ENCODE measurements at regions not wholly inside any gene's neighbourhood (a gene's known extent, or its start where the extent isn't known, plus 50 kb on each side); places are given as distances from the start of the nearest gene placed in this dataset.

DNA sequence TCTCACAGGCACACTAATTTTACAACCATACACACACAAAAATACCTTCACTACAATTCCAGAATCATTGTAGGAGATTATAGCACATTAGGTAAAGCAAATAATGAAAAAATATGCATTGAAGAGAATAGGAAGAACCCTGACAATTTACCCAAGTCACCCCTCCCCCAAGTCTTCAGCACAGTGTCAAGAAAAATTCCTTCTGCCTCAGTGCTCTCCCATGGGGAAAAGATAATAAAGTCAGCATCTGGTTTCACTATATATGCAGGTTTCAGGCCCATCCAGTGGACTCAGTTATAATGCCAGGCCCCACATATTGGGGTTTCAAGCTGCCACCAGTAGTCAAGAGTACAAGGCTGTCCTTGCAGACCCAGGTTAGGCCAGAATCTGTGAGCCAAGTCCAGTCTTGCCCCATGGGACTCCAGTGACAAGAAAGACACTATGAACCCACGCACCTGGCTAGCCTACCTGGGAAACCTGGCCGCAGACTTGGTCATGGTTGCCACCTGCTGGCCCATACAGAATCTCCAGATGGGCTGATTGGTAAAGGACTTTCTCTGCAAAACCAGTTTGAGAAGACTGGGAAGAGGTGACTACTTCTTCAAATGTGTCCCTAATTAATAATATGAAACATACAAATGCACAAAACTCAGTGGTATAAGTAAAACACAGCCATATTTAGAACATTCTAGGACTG is 398.6 kb upstream of the FLRT2 start:
- intact Hi-C loops (cut with DNase I; ENCODE audit: low total_unique reads) = no loop called here
- in situ Hi-C loops (cut with MboI; ENCODE audit: low pct_ligation_motif_present in 1 of 4, low pct_unique_long_range_greater_than_20kb in 1 of 4, low sequenced_read_pairs in 3 of 4) = no loop called here
- no peaks in the 10 kb centered on the region for H3K36me3 ChIP-seq
- WGBS, 2 donors (ENCODE audit: low coverage in 1 of 2) = 90% methylated on average over 2 of the region's 2 CpGs; no CpG with 5 or more reads in 1 of the 2 donors
- peaks cover 0 to 7% of the 10 kb centered on the region in 2 donors for H3K9me3 ChIP-seq
- H3K4me3 ChIP-seq = no peak overlapping the region
- no peaks in the 10 kb centered on the region for H3K4me1 ChIP-seq
- H3K27me3 ChIP-seq = no peaks in the 10 kb centered on the region
- no peak for TF ChIP-seq POLR2A (IDR thresholded peaks at IDR 0.05)
- TF ChIP-seq POLR2AphosphoS5 (IDR thresholded peaks at IDR 0.05) = no peak
- no peak for TF ChIP-seq EP300 (IDR thresholded peaks at IDR 0.05; ENCODE audit: low read depth)
- TF ChIP-seq, protein P1, sequence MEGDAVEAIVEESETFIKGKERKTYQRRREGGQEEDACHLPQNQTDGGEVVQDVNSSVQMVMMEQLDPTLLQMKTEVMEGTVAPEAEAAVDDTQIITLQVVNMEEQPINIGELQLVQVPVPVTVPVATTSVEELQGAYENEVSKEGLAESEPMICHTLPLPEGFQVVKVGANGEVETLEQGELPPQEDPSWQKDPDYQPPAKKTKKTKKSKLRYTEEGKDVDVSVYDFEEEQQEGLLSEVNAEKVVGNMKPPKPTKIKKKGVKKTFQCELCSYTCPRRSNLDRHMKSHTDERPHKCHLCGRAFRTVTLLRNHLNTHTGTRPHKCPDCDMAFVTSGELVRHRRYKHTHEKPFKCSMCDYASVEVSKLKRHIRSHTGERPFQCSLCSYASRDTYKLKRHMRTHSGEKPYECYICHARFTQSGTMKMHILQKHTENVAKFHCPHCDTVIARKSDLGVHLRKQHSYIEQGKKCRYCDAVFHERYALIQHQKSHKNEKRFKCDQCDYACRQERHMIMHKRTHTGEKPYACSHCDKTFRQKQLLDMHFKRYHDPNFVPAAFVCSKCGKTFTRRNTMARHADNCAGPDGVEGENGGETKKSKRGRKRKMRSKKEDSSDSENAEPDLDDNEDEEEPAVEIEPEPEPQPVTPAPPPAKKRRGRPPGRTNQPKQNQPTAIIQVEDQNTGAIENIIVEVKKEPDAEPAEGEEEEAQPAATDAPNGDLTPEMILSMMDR (IDR thresholded peaks at IDR 0.05) = no peak
- DNase-seq = no peak
- no peak overlapping the region for H3K27ac ChIP-seq

DNA sequence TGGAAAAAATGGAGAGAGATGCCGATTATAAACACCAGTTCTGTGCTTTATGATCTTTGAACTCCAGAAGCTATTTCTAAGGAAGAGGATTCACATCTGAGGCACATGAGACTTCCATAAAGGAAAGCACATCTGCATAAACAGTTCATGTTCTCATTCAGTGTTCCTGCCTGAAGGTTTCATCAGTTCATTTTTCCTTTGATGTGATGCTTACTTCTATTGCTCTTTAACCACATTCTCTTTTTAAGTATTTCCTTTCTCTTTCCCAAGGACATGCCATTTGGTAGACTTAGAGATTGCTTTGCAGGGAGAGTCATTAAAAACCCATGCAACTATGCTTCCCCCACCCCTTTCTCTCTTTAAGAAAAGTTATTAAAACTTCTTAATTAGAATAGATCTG is 387.0 kb upstream of the FLRT2 start:
- TF ChIP-seq, protein P1 (IDR thresholded peaks at IDR 0.05) = no peak
- no peak for TF ChIP-seq EP300 (IDR thresholded peaks at IDR 0.05; ENCODE audit: low read depth)
- no peak for TF ChIP-seq POLR2AphosphoS5 (IDR thresholded peaks at IDR 0.05)
- no peak for TF ChIP-seq POLR2A (IDR thresholded peaks at IDR 0.05)
- Histone ChIP-seq H3K9me3 (peaks cover 0 to 5% of the 10 kb centered on the region in 2 donors), H3K27ac (no peak overlapping the region), H3K36me3 (no peaks in the 10 kb centered on the region), H3K4me3 (no peak overlapping the region), H3K27me3 (no peaks in the 10 kb centered on the region), H3K4me1 (no peaks in the 10 kb centered on the region)
- in situ Hi-C loops (cut with MboI; ENCODE audit: low pct_ligation_motif_present in 1 of 4, low pct_unique_long_range_greater_than_20kb in 1 of 4, low sequenced_read_pairs in 3 of 4) (no loop called here), intact Hi-C loops (cut with DNase I; ENCODE audit: low total_unique reads) (no loop called here)
- no peak for DNase-seq
- 33 to 45% methylated on average over 1 of the region's 1 CpG for WGBS, 2 donors (ENCODE audit: low coverage in 1 of 2)

DNA sequence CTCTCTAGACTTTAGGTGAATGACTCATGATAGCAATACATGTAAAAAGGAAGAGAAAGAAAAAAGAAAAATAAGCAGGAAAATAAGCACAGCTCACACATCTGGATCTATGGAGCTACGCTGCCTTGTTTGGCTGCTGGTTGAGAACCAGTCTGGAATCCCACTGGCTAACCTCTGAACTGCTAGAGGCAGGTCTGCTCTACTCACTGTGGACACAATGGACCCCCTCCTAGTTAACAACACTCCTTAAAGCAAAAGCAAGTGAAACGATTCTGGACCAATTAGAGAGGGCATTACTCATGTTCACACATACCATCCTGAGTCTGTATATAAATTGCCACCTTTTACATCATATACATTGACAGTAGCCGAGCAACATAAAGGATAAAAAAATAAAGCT is 383.2 kb upstream of the FLRT2 start:
- no peak overlapping the region for H3K4me3 ChIP-seq
- intact Hi-C loops (cut with DNase I; ENCODE audit: low total_unique reads) (no loop called here), in situ Hi-C loops (cut with MboI; ENCODE audit: low pct_ligation_motif_present in 1 of 4, low pct_unique_long_range_greater_than_20kb in 1 of 4, low sequenced_read_pairs in 3 of 4) (no loop called here)
- H3K27me3 ChIP-seq = no peaks in the 10 kb centered on the region
- peaks cover 0 to 5% of the 10 kb centered on the region in 2 donors for H3K9me3 ChIP-seq
- no peaks in the 10 kb centered on the region for H3K36me3 ChIP-seq
- DNase-seq = no peak
- WGBS, 2 donors (ENCODE audit: low coverage in 1 of 2) = 73 to 75% methylated on average over 2 to 3 of the region's 3 CpGs
- TF ChIP-seq POLR2A (IDR thresholded peaks at IDR 0.05) = no peak
- no peaks in the 10 kb centered on the region for H3K4me1 ChIP-seq
- no peak overlapping the region for H3K27ac ChIP-seq

DNA sequence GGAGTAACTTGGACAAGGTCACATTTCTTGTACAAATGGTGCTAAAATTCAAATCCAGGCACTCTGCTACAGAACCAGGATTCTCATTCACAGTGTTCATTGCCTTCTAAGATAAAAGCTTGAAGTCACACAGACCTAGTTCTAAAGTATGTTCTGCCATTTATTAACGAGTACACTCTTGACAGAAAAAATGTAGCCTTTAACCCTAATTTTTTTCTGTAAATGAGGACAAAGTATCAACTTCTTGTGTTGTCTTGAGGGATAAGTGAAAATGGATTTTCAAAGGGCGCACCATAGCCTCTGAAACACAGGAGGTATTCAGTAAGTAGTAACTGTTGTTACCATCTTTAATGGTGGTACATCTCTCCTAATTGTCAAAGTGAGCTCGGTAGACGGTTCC is 379.8 kb upstream of the FLRT2 start:
- no peak for DNase-seq
- H3K9me3 ChIP-seq = peaks cover 0 to 5% of the 10 kb centered on the region in 2 donors
- TF ChIP-seq EP300 (IDR thresholded peaks at IDR 0.05; ENCODE audit: low read depth) (no peak), POLR2A (IDR thresholded peaks at IDR 0.05) (no peak), POLR2AphosphoS5 (IDR thresholded peaks at IDR 0.05) (no peak)
- TF ChIP-seq, protein P1 (IDR thresholded peaks at IDR 0.05) = no peak
- in situ Hi-C loops (cut with MboI; ENCODE audit: low pct_ligation_motif_present in 1 of 4, low pct_unique_long_range_greater_than_20kb in 1 of 4, low sequenced_read_pairs in 3 of 4) = no loop called here
- no peaks in the 10 kb centered on the region for H3K36me3 ChIP-seq
- 29 to 62% methylated on average over 4 of the region's 4 CpGs for WGBS, 2 donors (ENCODE audit: low coverage in 1 of 2)
- no peak overlapping the region for H3K4me3 ChIP-seq
- H3K27ac ChIP-seq = no peak overlapping the region
- no peaks in the 10 kb centered on the region for H3K4me1 ChIP-seq
- intact Hi-C loops (cut with DNase I; ENCODE audit: low total_unique reads) = no loop called here
- H3K27me3 ChIP-seq = no peaks in the 10 kb centered on the region

DNA sequence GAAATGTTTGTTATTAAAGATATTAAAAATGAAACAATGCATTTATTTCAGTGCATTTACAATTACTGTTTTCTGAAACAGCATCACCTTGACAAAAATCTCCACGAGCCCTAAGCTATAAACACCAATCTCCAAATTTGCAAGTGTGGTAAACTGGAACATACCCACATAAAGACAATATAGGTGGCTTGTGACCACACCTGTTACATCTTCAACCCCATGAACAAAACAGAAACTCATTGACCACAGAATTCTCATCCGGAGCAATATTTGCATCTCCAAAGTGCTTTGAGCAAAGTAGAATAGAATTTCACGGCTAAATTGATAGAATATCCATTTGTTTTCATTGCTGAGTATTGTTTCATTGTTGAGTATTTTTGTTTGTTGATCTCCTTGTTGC is 375.2 kb upstream of the FLRT2 start:
- no peak overlapping the region for H3K27ac ChIP-seq
- TF ChIP-seq POLR2A (IDR thresholded peaks at IDR 0.05) = no peak
- no peak for TF ChIP-seq EP300 (IDR thresholded peaks at IDR 0.05; ENCODE audit: low read depth)
- TF ChIP-seq, protein P1 (IDR thresholded peaks at IDR 0.05) = no peak
- TF ChIP-seq POLR2AphosphoS5 (IDR thresholded peaks at IDR 0.05) = no peak
- 57 to 67% methylated on average over 3 of the region's 3 CpGs for WGBS, 2 donors (ENCODE audit: low coverage in 1 of 2)

More for the DNA sequence above, 375.2 kb upstream of the FLRT2 start:
- Histone ChIP-seq H3K4me3 (no peak overlapping the region), H3K27me3 (no peaks in the 10 kb centered on the region), H3K9me3 (no peaks in the 10 kb centered on the region), H3K36me3 (no peaks in the 10 kb centered on the region), H3K4me1 (no peaks in the 10 kb centered on the region)
- DNase-seq = no peak
- intact Hi-C loops (cut with DNase I; ENCODE audit: low total_unique reads) = no loop called here
- in situ Hi-C loops (cut with MboI; ENCODE audit: low pct_ligation_motif_present in 1 of 4, low pct_unique_long_range_greater_than_20kb in 1 of 4, low sequenced_read_pairs in 3 of 4) = no loop called here

All from transverse colon (tissue), 4 donors.